ENCODE measurements at regions not wholly inside any gene's neighbourhood (a gene's known extent, or its start where the extent isn't known, plus 50 kb on each side); places are given as distances from the start of the nearest gene placed in this dataset.

DNA sequence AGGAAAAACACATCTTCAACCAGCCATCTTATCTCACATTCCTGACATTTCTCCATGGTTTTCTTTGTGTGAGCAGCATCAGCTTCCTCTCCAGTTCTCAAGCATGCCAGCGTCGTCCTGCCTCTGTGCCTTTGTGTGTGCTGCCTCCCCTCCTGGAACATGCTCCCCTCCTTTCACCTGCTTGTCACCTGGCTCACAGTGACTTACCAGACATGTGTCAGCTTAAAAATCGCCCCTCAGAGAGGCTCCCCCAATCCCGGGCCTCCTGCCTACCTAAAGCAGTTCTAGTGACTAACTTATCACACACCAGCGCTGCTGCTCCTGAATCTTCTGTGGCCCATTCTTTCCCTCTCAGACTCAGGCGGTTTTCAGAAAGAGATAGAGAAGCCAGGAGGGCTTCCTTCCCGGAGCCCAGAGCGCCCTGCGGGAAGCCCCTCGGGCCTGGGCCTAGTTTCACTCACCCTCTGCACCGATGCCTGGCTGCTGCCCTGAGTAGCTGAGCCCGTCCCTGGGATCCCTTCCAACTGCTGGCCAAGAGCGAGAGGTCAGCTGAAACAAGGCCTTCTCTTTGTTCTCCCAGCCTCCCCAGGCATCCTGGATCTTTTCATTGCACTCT is 51.1 kb upstream of the MVB12B start:
- TF ChIP-seq, protein P1, sequence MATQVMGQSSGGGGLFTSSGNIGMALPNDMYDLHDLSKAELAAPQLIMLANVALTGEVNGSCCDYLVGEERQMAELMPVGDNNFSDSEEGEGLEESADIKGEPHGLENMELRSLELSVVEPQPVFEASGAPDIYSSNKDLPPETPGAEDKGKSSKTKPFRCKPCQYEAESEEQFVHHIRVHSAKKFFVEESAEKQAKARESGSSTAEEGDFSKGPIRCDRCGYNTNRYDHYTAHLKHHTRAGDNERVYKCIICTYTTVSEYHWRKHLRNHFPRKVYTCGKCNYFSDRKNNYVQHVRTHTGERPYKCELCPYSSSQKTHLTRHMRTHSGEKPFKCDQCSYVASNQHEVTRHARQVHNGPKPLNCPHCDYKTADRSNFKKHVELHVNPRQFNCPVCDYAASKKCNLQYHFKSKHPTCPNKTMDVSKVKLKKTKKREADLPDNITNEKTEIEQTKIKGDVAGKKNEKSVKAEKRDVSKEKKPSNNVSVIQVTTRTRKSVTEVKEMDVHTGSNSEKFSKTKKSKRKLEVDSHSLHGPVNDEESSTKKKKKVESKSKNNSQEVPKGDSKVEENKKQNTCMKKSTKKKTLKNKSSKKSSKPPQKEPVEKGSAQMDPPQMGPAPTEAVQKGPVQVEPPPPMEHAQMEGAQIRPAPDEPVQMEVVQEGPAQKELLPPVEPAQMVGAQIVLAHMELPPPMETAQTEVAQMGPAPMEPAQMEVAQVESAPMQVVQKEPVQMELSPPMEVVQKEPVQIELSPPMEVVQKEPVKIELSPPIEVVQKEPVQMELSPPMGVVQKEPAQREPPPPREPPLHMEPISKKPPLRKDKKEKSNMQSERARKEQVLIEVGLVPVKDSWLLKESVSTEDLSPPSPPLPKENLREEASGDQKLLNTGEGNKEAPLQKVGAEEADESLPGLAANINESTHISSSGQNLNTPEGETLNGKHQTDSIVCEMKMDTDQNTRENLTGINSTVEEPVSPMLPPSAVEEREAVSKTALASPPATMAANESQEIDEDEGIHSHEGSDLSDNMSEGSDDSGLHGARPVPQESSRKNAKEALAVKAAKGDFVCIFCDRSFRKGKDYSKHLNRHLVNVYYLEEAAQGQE (IDR thresholded peaks at IDR 0.05) = no peak
- TF ChIP-seq, protein P2, sequence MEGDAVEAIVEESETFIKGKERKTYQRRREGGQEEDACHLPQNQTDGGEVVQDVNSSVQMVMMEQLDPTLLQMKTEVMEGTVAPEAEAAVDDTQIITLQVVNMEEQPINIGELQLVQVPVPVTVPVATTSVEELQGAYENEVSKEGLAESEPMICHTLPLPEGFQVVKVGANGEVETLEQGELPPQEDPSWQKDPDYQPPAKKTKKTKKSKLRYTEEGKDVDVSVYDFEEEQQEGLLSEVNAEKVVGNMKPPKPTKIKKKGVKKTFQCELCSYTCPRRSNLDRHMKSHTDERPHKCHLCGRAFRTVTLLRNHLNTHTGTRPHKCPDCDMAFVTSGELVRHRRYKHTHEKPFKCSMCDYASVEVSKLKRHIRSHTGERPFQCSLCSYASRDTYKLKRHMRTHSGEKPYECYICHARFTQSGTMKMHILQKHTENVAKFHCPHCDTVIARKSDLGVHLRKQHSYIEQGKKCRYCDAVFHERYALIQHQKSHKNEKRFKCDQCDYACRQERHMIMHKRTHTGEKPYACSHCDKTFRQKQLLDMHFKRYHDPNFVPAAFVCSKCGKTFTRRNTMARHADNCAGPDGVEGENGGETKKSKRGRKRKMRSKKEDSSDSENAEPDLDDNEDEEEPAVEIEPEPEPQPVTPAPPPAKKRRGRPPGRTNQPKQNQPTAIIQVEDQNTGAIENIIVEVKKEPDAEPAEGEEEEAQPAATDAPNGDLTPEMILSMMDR (IDR thresholded peaks at IDR 0.05; ENCODE audit: low read depth, low read length, missing input control) = no peak
- TF ChIP-seq GABPA (IDR thresholded peaks at IDR 0.05 in 1 of 2, conservative IDR thresholded peaks at IDR 0.05 in 1 of 2) = no peak
- no peak for TF ChIP-seq TAF1 (conservative IDR thresholded peaks at IDR 0.05)
